GM20000 (cell line): ENCODE measurements at regions not wholly inside any gene's neighbourhood (a gene's known extent, or its start where the extent isn't known, plus 50 kb on each side); places are given as distances from the start of the nearest gene placed in this dataset.

Experiments
- DNase-seq: peaks from one replicate; pipeline ENCODE4 v3.0.0; 2012; ENCODE audit warnings: low spot score
- TF ChIP-seq, protein P1 (sequence below): IDR thresholded peaks from 2 replicates; pipeline ENCODE4 v1.5.1; 2012; ENCODE audit warnings: mild to moderate bottlenecking, control low read depth; ENCODE audit errors: extremely low read depth, missing control alignments

DNA sequence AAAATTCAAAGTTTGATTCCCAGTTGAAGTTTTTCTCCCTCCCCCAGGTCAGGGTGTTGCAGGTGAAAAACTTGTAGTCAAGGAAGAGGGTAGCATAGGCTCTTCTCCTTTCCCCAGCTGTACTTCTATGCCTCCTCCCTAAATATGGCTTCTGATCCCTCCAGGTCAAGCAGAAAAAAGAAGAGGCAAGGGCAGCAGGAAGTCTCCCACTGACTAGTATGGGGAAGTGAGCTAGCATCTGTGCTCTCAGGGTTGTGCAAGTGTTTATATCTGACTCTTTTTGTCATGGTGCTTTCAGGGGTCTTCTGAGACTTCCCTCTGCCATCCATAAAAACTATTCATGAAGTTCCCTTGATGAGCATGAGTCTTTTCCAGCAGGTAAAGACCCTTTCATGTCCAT is 76.0 kb downstream of the ATPSCKMT start:
- TF ChIP-seq, protein P1, sequence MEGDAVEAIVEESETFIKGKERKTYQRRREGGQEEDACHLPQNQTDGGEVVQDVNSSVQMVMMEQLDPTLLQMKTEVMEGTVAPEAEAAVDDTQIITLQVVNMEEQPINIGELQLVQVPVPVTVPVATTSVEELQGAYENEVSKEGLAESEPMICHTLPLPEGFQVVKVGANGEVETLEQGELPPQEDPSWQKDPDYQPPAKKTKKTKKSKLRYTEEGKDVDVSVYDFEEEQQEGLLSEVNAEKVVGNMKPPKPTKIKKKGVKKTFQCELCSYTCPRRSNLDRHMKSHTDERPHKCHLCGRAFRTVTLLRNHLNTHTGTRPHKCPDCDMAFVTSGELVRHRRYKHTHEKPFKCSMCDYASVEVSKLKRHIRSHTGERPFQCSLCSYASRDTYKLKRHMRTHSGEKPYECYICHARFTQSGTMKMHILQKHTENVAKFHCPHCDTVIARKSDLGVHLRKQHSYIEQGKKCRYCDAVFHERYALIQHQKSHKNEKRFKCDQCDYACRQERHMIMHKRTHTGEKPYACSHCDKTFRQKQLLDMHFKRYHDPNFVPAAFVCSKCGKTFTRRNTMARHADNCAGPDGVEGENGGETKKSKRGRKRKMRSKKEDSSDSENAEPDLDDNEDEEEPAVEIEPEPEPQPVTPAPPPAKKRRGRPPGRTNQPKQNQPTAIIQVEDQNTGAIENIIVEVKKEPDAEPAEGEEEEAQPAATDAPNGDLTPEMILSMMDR, result no peak
- no peak for DNase-seq

DNA sequence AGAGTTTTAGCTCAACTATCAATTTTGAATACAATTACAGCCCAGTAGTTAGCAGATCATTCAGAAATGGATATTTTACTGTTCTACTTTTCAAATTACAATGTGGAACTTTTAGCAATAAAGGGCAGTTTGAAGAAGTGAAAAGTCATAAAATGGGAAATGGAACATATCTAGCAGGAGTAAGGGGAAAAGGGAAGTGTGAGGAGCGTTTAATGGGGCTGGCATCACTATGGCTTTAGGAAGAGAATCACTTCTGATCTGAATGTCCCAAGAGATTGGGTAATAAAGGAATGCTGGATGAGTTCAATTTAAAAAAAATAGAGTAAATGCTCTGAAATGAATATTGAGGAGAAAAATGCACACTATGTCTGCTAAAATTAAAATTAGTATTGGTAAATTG is 77.4 kb downstream of the ATPSCKMT start:
- no peak for DNase-seq
- TF ChIP-seq, protein P1, result no peak

DNA sequence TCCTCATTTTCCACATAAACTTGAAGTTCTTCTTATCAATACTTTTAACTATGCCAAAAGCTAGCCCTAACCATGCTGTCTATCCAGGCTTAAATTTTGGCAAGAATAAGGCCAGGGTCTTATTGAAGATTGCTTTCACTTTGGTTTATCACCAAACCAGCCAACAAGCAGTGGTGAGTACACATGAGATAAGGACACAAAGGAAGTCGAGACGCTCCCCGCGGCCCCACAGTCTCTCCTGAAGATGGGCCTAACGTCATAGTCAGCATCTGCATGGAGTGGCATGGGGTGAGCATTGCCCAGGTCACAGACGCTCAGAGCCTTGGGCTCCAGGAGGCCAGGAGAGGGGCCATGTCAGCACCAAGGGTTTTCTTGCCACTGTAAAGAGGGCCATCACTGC is 80.3 kb downstream of the ATPSCKMT start:
- TF ChIP-seq, protein P1, result no peak

DNA sequence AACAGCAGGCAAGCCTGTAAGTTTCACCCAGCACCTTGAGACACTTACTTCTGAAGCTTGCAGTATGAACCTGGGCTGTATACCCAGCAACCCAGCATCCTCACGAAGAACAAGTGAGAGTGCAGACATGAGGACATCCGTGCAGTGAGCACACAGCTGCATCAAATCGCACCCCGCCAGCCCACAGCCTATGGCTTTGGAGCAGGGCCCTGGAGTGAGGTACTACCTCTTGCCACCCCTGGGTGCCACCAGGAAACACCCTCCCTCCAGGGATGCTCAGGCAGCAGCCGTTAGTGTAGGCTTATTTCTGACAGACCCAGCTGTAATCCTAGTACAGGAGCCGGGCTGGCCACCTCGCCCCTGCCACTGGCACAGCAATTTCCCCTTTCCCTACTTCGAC is 81.4 kb downstream of the ATPSCKMT start:
- TF ChIP-seq, protein P1, result no peak

More for the DNA sequence above, 80.3 kb downstream of the ATPSCKMT start:
- DNase-seq, result no peak

DNA sequence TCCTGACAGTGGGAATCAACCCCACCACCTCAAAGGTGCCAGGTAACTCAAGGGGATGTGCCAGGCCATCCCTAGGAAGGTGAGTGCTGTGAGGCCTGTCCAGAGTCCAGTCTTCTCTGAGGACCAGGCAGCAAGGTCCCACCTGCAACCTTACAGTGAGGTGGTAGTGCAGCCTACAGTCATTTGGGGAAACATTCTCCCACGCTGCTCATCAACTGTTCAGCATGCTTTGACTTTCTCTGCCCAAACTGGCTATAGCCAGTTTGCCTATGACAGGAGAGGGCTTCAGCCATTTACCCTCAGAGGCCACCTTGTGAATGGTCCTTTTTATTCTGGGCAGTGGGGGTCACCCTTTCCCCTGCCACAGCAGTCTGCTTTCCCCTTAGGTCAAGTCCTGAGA is 81.9 kb downstream of the ATPSCKMT start:
- no peak for DNase-seq
- TF ChIP-seq, protein P1, result no peak

More for the DNA sequence above, 81.4 kb downstream of the ATPSCKMT start:
- DNase-seq, result no peak

DNA sequence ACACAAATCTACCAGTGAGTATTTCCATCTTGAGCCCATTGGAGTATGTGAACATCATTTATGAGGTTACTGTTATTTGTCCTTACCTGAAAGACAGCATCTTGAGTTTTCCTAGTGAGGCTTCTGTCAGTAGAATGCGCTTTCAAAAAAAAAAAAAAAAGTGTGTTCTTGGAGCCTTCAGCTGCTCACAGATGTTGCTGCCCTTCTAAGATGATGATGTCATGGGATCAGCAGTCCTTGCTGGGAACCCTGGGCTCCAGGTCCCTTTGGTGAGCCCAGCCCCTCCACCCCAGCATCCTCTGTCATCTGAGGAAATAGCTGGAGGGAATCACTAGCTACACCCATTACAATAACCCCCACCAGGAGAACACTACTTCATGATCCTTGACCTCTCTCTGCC is 83.3 kb downstream of the ATPSCKMT start:
- DNase-seq, result no peak
- TF ChIP-seq, protein P1, result no peak

DNA sequence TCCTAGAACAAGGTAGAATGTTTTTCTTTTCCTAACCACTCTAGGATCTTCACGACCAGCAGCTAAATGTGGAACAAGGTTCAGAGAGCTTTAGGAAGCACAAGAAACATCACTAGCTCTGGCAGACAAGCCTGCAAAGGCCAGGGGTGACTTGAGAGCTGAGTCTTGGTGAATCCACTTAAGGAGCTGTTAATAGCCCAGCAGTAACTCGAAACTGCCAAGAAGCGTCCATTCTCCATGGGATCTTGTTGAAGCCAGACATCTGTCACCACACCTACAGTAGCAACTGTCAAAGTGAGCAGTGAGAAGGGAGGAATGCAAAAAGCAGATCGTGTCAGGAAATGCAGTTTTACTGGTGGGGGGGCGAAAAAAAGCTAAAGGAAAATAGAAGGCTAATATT is 87.2 kb downstream of the ATPSCKMT start:
- TF ChIP-seq, protein P1, result no peak
- DNase-seq, result no peak

DNA sequence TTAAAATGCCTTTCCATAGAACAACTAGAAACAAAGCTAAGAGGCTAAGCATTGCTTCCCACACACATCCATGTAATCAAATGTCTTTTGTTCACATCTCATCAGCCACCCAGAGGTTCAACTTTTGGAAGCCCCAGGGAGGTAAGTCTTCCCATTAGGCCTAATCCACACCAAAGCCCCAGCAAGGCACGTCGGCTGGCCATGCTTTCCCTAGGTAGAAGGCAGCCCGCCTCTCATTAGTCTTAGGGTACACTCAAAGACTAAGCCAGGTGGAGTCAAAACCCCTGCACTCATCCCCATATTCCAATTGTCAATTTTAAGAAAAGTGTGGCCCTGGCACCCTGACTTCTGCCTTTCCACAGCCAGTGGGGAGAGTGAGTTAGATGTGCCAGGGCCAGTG is 87.9 kb downstream of the ATPSCKMT start:
- DNase-seq, result no peak
- TF ChIP-seq, protein P1, result no peak
